Lung microvascular endothelial cell (primary cell): ENCODE measurements at regions not wholly inside any gene's neighbourhood (a gene's known extent, or its start where the extent isn't known, plus 50 kb on each side); places are given as distances from the start of the nearest gene placed in this dataset.
"Not testable (repeated sequence)": the region's sequence is repeated elsewhere in the genome, so short reads cannot be mapped to it uniquely, and the experiment has no call there.

Experiments
- DNase-seq, 2 donors: peaks; one replicate each; pipeline versions ENCODE4 v3.0.0 to v3.0.0-alpha.2; 2010; ENCODE audit warnings: low read depth in 2 of 2

- no peak for DNase-seq
These were observed 169.5 kb upstream of the HAPLN1 start for GRCh38 chr5:83889971-83890745.

DNA sequence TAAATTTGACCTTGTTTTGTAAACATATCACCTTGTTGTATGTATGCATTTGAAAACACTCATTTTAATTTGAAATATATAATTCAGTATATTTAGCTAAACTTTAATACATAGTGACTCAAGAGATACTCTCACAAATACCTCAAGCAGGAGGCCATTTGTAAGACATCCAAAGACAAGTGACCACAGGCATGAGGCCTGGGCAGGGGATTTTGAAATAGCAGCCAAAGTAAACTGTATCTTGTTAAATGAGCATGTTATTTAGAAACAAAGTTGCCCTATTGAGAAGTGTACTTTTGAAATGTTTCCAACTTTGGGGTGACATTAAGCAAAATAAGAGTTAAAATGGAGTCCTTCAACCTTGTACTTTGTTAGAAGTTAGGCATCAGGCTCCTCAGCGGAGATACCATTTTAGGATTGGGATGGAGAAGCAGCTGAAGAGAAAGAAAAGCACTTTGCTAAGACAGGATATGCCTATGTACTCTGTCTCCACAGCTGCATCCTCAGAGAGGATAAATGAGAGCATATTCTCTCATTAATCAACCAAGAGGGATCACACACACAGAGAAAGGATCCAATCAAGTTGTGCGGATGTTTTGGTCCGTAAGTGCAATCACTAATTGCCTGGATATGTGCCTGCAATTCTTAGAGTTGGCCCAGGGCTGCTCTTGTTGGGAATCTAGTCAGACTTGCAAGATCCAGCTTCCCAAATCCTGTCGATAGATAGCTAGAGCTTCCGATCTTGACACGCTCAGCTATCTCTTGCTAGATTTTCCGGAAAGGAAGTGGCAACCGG is 157.5 kb upstream of the HAPLN1 start:
- peak in 1 of 2 donors; percentile 44 for DNase-seq

- no peak for DNase-seq
These were observed 151.1 kb upstream of the HAPLN1 start for GRCh38 chr5:83871533-83872395.

DNA sequence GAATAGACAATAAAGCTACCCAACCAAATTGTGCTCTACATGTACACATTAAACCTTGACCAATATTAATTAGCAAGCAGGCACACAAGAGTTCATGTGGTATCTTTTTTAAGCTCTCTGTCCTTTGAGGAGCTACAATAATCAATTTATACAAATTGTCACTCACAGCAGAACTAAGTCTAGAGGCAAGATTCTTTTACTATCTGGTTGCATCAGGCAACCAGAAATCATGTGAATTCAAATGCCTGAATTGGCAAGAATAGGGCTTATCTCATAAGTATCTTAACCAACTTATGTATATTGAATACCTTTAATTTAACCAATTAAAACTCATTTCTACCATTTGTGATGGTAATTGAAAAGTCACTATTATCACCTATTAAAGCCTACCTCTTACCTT is 145.5 kb upstream of the HAPLN1 start:
- DNase-seq = no peak

- DNase-seq = no peak
These were observed 144.9 kb upstream of the HAPLN1 start for GRCh38 chr5:83865579-83865978.

GRCh38 chr5:83864652-83865051 is 144.0 kb upstream of the HAPLN1 start:
- no peak for DNase-seq

DNA sequence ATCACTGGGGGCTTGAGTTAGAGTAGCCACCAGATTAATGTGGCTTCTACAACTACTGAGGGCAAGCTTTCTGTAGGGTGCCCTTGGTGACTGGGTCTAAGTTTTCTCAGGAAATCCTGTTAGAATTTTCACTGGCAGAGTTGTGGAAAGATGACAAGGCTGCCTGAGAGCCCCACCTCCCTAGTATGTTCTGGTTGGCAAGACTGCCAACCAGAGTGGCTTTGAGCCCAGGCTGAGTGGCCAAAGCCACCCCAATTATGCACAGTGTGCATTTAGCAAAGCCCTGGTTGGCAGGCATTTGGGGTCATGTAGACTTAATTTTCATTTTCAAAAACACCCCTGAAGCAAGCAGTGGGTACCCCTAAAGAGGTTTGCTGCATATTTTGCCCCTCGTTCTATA is 136.7 kb upstream of the HAPLN1 start:
- DNase-seq = no peak

GRCh38 chr5:83856881-83857280 is 136.2 kb upstream of the HAPLN1 start:
- DNase-seq = no peak

DNA sequence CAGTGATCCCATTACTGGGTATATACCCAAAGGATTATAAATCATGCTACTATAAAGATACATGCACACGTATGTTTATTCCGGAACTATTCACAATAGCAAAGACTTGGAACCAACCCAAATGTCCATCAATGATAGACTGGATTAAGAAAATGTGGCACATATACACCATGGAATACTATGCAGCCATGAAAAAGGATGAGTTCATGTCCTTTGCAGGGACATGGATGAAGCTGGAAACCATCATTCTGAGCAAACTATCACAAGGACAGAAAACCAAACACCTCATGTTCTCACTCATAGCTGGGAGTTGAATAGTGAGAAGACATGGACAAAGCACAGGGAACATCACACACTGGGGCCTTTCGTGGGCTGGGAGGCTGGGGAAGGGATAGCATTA is 129.8 kb upstream of the HAPLN1 start:
- DNase-seq = not testable (repeated sequence)

GRCh38 chr5:83848941-83849340 is 128.3 kb upstream of the HAPLN1 start:
- DNase-seq = peak in 1 of 2 donors; percentile 36

- no peak for DNase-seq
These were observed 126.1 kb upstream of the HAPLN1 start for GRCh38 chr5:83846624-83847350.

- no peak for DNase-seq
These were observed 123.9 kb upstream of the HAPLN1 start for GRCh38 chr5:83844449-83845068.

DNA sequence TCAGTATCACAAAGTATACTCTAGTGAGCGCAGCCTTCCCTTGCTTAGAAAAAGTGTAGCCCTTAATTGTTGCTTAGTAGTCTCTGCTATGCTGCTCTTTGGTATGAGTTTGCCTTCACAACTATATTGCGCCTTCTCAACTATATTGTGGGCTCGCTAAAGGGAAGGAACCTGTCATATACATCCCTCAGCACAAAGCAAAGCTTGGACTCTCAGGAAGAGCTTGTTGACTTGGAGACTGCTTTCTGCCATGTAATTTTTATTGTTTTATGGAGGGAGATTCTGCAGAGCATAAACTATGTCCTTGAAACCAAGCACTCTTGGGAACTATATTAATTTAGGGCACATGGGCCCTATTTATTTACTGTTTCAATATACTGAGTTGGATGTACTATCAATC is 119.1 kb upstream of the HAPLN1 start:
- DNase-seq = no peak

- DNase-seq = no peak
These were observed 118.6 kb upstream of the HAPLN1 start for GRCh38 chr5:83839256-83839655.

GRCh38 chr5:83837265-83837907 is 116.7 kb upstream of the HAPLN1 start:
- no peak for DNase-seq

- DNase-seq = no peak
These were observed 113.7 kb upstream of the HAPLN1 start for GRCh38 chr5:83834306-83834705.

DNA sequence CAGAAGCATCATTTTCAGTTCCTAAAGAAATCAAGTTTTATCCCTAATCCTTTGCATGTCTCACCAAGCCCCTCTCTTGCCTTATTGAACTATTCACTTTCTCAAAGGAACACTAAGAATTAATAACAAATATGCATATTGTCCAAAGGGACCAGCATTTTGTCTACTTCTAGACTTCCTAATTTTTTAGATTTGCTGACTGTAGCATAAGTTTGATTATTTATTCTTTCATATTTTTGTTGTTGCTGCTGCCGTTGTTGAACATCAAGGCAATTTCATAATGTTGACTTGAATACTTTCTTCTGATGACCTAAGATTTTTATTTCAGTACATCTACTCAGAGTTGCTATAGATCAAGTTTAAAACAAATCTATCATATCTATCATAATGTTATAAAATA is 111.2 kb upstream of the HAPLN1 start:
- no peak for DNase-seq

DNA sequence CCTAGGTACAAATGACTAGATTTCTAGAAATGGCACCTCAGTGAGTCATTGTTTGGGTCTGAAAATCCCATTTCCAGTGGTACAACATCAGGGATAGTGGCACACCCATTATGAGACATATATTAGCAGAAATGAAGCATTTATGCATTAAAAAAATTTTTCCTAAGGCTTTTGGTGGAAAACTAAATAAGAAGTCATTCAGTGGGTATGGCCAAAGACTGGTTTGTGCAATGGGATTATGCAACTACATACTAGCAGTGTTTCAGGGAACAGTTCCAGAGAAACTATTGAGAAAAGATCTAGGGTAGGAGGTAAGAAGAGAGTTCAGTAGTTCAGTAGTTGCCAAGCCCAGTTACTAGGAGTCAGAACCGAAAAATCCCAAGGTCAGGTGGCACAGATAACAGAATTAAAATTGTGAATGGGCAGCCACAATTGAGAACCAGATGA is 106.5 kb upstream of the HAPLN1 start:
- DNase-seq = peak in 1 of 2 donors; percentile 33

GRCh38 chr5:83817591-83817990 is 96.9 kb upstream of the HAPLN1 start:
- DNase-seq = no peak

GRCh38 chr5:83815661-83816060 is 95.0 kb upstream of the HAPLN1 start:
- DNase-seq = no peak
